HG03571 (cell line): ENCODE measurements at regions not wholly inside any gene's neighbourhood (a gene's known extent, or its start where the extent isn't known, plus 50 kb on each side); places are given as distances from the start of the nearest gene placed in this dataset.
"Not testable (repeated sequence)": the region's sequence is repeated elsewhere in the genome, so short reads cannot be mapped to it uniquely, and the experiment has no call there.

Experiments used
- ATAC-seq: cut with Tn5 transposase; IDR thresholded peaks from one replicate; pipeline ENCODE4 v1.9.1; 2021; ENCODE audit not compliant: unreplicated experiment

GRCh38 chr6:138656364-138657064, 117.1 kb upstream of the CCDC28A start:
- ATAC-seq = no peak

- no peak for ATAC-seq
These were observed 116.5 kb upstream of the CCDC28A start for GRCh38 chr6:138657065-138657425.

GRCh38 chr6:138659998-138660397, 113.6 kb upstream of the CCDC28A start:
- ATAC-seq = no peak

DNA sequence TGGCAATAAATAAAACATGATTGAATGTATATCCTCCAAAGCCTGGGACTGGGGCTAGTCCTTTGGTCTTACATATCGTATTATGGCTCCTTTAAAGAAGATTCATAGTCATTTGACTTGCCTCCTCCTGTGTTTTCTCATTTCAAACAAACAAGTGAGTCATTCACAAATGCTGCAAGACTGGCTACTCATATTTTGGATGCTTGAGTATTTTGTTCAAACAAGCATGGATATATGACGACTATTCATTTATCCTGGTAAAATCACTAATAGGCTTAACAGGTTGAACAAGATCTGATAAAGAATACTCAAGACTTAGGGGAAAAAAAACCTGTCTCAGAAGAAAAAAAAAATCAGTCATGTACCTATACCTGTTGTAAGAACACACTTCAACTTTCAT, 111.1 kb upstream of the CCDC28A start:
- no peak for ATAC-seq

DNA sequence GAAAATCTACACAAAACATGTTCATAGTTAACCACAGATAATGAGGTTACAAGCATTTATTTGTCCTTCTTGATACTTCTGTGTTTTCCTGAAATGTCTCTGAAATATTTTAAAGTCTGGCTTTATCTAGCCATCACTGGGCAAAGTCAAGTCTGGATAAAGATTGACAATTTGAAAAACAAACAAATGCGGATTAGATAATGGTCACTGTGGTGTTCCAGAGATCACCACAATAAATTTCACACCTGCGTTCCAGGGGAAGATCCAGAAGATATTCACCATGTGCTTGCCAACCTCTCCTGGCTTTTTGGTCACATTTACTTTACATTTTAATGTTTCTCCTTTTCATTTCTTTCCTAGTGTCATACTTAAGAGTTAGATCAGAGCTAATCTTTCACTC, 109.7 kb upstream of the CCDC28A start:
- ATAC-seq = no peak

DNA sequence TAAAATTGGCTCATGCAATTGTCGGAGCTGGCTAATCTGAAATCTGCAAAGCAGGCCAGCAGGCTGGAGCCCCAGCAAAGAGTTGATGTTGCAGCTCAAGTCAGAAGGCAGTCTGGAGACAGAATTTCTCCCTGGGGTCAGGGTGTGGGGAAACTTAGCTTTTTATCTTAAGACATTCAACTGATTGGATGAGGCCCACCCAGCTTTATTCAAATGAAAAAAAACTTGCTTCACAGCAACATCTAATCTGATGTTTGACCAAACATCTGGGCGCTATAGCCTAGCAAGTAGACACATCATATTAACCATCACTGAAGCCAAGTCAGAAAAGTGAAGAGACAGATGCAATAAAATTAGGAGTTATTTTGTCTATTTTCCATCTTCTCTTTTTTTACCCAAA, 108.8 kb upstream of the CCDC28A start:
- ATAC-seq = no peak

GRCh38 chr6:138666636-138667035, 106.9 kb upstream of the CCDC28A start:
- no peak for ATAC-seq

DNA sequence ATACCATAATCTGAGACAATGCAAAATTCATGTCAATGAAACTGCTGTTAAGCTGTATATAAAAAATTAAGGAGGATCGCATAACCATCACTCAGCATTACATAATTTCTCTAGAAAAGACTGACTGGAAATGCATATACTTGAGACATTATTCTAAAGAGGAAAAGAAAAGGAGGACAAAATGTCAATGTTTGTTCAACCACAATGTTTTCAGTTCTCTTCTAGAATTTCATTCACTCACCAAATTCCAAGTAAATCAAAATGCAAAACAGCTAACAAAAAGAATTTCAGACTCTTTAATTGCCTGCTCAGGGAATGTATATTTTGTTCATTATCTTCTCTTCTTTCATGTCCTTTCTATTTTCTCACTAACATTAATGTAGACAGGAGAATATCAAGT, 106.2 kb upstream of the CCDC28A start:
- no peak for ATAC-seq

- no peak for ATAC-seq
These were observed 102.2 kb upstream of the CCDC28A start for GRCh38 chr6:138671351-138671750.

DNA sequence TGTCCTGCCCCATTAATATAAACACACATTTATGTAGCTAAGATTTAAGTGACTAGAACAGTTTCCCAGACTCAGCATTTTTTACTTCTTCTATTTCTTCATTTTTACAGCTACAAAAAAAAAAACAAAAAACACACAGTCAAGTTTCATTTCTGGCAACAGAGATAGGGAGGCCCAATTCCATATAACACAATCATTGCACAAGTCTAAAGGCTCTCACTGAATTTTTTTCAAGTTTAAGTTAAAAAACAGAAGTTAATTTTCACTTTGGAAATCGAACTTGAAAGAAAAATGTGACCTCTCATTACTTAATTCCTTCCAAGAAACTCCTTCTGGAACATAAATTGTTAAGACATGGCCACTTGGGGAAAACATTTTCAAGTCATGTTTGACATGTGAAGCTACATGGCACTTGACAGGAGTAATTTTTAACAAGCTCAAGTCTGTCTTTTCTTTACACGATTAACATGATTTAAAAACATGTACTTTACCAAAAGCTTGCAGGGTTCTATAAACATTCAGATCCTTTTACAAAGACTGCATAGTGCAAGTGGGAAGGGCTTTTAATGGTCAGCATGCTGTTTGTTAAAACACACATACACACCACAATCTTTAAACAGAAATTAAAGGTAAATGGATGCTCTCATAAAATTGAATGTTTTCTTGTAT, 100.1 kb upstream of the CCDC28A start:
- no peak for ATAC-seq

- not testable (repeated sequence) for ATAC-seq
These were observed 99.1 kb upstream of the CCDC28A start for GRCh38 chr6:138674444-138674843.

GRCh38 chr6:138677538-138677937, 96.0 kb upstream of the CCDC28A start:
- no peak for ATAC-seq

DNA sequence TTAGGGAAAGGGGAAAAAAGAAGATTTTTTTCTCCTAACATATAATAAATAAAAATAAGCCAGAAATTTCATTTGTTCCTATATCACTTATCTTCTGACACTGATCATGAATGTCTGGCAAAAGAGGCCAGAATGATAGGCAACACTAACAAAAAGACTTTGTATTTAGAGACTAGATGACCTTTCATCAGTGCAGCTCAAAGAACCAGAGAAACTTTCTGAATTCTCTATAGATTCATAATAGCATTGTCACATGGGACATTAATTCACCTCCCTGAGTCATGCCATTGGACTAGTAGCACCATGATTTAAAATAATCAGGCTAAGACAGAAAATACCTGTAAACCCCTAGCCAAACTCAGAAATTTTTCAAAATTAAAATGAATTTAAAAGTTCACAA, 95.4 kb upstream of the CCDC28A start:
- ATAC-seq = no peak

DNA sequence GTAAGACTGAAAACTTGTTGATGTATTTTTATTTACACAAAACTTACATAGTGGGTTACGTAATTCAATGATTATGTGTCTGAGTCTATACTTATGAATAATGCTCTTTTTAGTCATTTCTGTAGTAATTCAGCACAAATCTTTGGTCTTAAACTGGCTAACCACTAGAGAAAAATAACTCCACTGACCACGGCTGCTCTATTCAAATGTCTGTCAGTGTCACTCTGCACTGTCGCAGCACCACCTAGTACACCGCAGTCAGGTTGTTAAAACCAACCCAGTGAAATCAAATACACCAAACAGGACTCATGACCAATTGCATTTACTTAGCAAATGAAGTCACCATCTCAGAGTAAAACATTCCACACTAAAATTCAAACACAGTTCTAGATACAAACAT, 93.5 kb upstream of the CCDC28A start:
- no peak for ATAC-seq

- ATAC-seq = no peak
These were observed 91.9 kb upstream of the CCDC28A start for GRCh38 chr6:138681627-138682026.

DNA sequence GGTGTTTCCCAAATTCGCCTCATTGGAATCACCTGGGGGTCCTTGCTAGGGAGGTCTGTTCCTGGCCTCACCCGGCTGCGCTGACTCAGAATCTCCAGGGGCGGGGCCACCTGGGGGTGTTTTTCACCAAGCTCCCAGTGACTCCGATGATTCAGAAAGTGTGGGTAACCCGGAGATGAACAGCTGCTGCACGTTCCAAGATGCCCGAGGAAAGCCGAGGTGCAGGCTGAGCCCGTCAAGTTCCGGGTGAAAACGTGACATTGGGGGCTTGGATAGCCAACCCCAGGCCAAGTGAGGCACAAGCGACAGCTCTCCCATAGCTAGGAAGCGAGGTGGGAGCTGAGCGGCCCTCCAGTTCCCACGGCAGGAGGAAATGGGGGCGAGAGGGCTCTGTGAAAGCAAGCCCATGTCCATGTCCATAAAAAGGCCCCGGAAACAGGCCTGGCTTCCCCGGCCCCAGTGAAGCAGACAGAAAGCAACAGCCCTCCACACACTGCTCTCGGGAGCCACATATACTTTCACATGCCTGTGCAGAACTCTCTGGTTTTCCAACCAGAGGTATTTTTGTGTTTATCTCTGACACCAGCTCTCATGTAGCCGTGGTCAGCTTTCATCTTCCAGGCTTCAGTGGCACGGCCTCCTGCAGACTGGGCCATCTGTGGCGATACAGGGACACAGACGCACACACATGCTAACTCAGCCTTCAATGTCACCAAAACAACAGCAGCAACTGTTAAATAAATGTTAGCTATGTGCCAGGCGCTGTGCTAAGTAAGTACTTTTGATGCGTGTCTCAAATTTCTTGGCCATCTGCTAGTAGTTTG, 90.7 kb upstream of the CCDC28A start:
- ATAC-seq = no peak

GRCh38 chr6:138685257-138685656, 88.3 kb upstream of the CCDC28A start:
- no peak for ATAC-seq

GRCh38 chr6:138685781-138686180, 87.8 kb upstream of the CCDC28A start:
- ATAC-seq = no peak

GRCh38 chr6:138688580-138688979, 85.0 kb upstream of the CCDC28A start:
- no peak for ATAC-seq

GRCh38 chr6:138689849-138690248, 83.7 kb upstream of the CCDC28A start:
- ATAC-seq = no peak

GRCh38 chr6:138690975-138691594, 82.5 kb upstream of the CCDC28A start:
- no peak for ATAC-seq
